ENCODE measurements at regions not wholly inside any gene's neighbourhood (a gene's known extent, or its start where the extent isn't known, plus 50 kb on each side); places are given as distances from the start of the nearest gene placed in this dataset.

- Histone ChIP-seq H3K79me2 (ENCODE audit: insufficient read depth, low read length) (no peaks in the 10 kb centered on the region), H3K9me3 (ENCODE audit: low read length) (no peaks in the 10 kb centered on the region), H3K4me2 (ENCODE audit: low read length) (no peak overlapping the region), H3K9me2 (ENCODE audit: low read depth, low read length) (no peaks in the 10 kb centered on the region), H2AFZ (ENCODE audit: low read length) (no peak overlapping the region), H3K27me3 (ENCODE audit: insufficient read depth, low read length) (no peaks in the 10 kb centered on the region), H3K27ac (ENCODE audit: low read depth, low read length, poor library complexity, severe bottlenecking) (no peak overlapping the region), H3F3A (ENCODE audit: insufficient read depth, low read length) (no peaks in the 10 kb centered on the region), H3K4me3 (ENCODE audit: low read depth, low read length, poor library complexity, severe bottlenecking) (no peak overlapping the region), H3K4me1 (ENCODE audit: insufficient read depth, low read length, severe bottlenecking) (no peaks in the 10 kb centered on the region), H4K20me1 (ENCODE audit: insufficient read depth, low read length) (no peaks in the 10 kb centered on the region), H3K36me3 (ENCODE audit: insufficient read depth, low read length) (no peaks in the 10 kb centered on the region), H3K9ac (ENCODE audit: low read length) (no peak overlapping the region)
- TF ChIP-seq EZH2 (IDR thresholded peaks at IDR 0.05; ENCODE audit: borderline replicate concordance, low read length) = no peak
- TF ChIP-seq CTCF (IDR thresholded peaks at IDR 0.05; ENCODE audit: low read length) = no peak
Observed at GRCh38 chr9:118650417-118650816, 718.8 kb downstream of the BRINP1 start.

- H2AFZ ChIP-seq (ENCODE audit: low read length) = no peak overlapping the region
- H3K4me3 ChIP-seq (ENCODE audit: low read depth, low read length, poor library complexity, severe bottlenecking) = no peak overlapping the region
- H3K9me2 ChIP-seq (ENCODE audit: low read depth, low read length) = no peaks in the 10 kb centered on the region
- no peaks in the 10 kb centered on the region for H3K79me2 ChIP-seq (ENCODE audit: insufficient read depth, low read length)
- TF ChIP-seq CTCF (IDR thresholded peaks at IDR 0.05; ENCODE audit: low read length) (no peak), EZH2 (IDR thresholded peaks at IDR 0.05; ENCODE audit: borderline replicate concordance, low read length) (no peak)
- H3K4me2 ChIP-seq (ENCODE audit: low read length) = no peak overlapping the region
- no peaks in the 10 kb centered on the region for H3K36me3 ChIP-seq (ENCODE audit: insufficient read depth, low read length)
- no peak overlapping the region for H3K9ac ChIP-seq (ENCODE audit: low read length)
- H3K9me3 ChIP-seq (ENCODE audit: low read length) = no peaks in the 10 kb centered on the region
- no peaks in the 10 kb centered on the region for H4K20me1 ChIP-seq (ENCODE audit: insufficient read depth, low read length)
- H3K27ac ChIP-seq (ENCODE audit: low read depth, low read length, poor library complexity, severe bottlenecking) = no peak overlapping the region
- no peaks in the 10 kb centered on the region for H3K4me1 ChIP-seq (ENCODE audit: insufficient read depth, low read length, severe bottlenecking)
- no peaks in the 10 kb centered on the region for H3F3A ChIP-seq (ENCODE audit: insufficient read depth, low read length)
- H3K27me3 ChIP-seq (ENCODE audit: insufficient read depth, low read length) = no peaks in the 10 kb centered on the region
Observed at GRCh38 chr9:118651511-118651910, 717.7 kb downstream of the BRINP1 start.

- no peaks in the 10 kb centered on the region for H3K9me2 ChIP-seq (ENCODE audit: low read depth, low read length)
- no peak overlapping the region for H3K4me3 ChIP-seq (ENCODE audit: low read depth, low read length, poor library complexity, severe bottlenecking)
- no peaks in the 10 kb centered on the region for H3K4me1 ChIP-seq (ENCODE audit: insufficient read depth, low read length, severe bottlenecking)
- H3K9ac ChIP-seq (ENCODE audit: low read length) = no peak overlapping the region
- no peaks in the 10 kb centered on the region for H3K36me3 ChIP-seq (ENCODE audit: insufficient read depth, low read length)
- H3K9me3 ChIP-seq (ENCODE audit: low read length) = no peaks in the 10 kb centered on the region
- no peaks in the 10 kb centered on the region for H4K20me1 ChIP-seq (ENCODE audit: insufficient read depth, low read length)
- H2AFZ ChIP-seq (ENCODE audit: low read length) = no peak overlapping the region
- H3K27me3 ChIP-seq (ENCODE audit: insufficient read depth, low read length) = no peaks in the 10 kb centered on the region
- no peak for TF ChIP-seq CTCF (IDR thresholded peaks at IDR 0.05; ENCODE audit: low read length)
- TF ChIP-seq EZH2 (IDR thresholded peaks at IDR 0.05; ENCODE audit: borderline replicate concordance, low read length) = no peak
- no peak overlapping the region for H3K27ac ChIP-seq (ENCODE audit: low read depth, low read length, poor library complexity, severe bottlenecking)
- H3K79me2 ChIP-seq (ENCODE audit: insufficient read depth, low read length) = no peaks in the 10 kb centered on the region
- H3F3A ChIP-seq (ENCODE audit: insufficient read depth, low read length) = no peaks in the 10 kb centered on the region
- no peak overlapping the region for H3K4me2 ChIP-seq (ENCODE audit: low read length)
Observed at GRCh38 chr9:118652258-118652657, 717.0 kb downstream of the BRINP1 start.

Measured in OCI-LY1 (cell line).